H1 (cell line): ENCODE measurements at regions not wholly inside any gene's neighbourhood (a gene's known extent, or its start where the extent isn't known, plus 50 kb on each side); places are given as distances from the start of the nearest gene placed in this dataset.

Source experiments
- POLR2AphosphoS5 ChIP-seq: IDR thresholded peaks from 2 replicates; pipeline ENCODE4 v1.6.1; 2011; ENCODE audit warnings: low read depth, low read length
- TAF1 ChIP-seq: IDR thresholded peaks from 2 replicates; pipeline ENCODE4 v1.6.1; 2011; ENCODE audit warnings: mild to moderate bottlenecking, low read depth, low read length

GRCh38 chr16:87043231-87044031, 273.8 kb downstream of the C16orf95 start:
- no peak for TF ChIP-seq TAF1
- no peak for TF ChIP-seq POLR2AphosphoS5
